GM13977 (cell line): ENCODE measurements at regions not wholly inside any gene's neighbourhood (a gene's known extent, or its start where the extent isn't known, plus 50 kb on each side); places are given as distances from the start of the nearest gene placed in this dataset.

Experiments
- DNase-seq: peaks from one replicate; pipeline ENCODE4 v3.0.0; 2012; ENCODE audit warnings: low spot score
- in situ Hi-C: fragments of 300-500 bp; cut with MboI; formaldehyde crosslinking; loops from one replicate; pipeline ENCODE4 v1.12.0; 2022; ENCODE audit warnings: low sequenced_read_pairs, low pct_unique_long_range_greater_than_20kb, mixed read lengths, inconsistent platforms; ENCODE audit not compliant: unreplicated experiment
- TF ChIP-seq, protein P1 (sequence below): IDR thresholded peaks from 2 replicates; pipeline ENCODE4 v1.5.1; 2012; ENCODE audit warnings: mild to moderate bottlenecking, control low read depth; ENCODE audit not compliant: insufficient read depth; ENCODE audit errors: extremely low read depth, missing control alignments

DNA sequence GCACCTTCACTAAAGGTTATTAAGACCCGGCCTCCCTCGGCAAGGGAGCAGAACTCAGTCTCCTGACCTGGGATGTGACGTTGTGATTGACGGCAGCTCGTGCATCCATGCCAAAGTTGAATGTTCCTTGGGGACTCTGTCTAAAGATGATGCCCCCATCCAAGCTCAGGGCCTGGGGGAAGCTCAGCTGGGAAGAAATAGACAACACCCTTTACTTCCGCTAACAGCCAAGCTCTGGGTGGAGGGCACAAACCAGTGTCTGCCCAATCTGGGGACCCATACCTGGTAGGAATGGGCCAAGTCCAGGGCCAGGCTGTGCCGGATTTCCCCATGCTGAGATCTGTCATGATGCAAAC, 95.4 kb downstream of the RMI2 start:
- in situ Hi-C loops: no loop called here
- DNase-seq: no peak
- TF ChIP-seq, protein P1, sequence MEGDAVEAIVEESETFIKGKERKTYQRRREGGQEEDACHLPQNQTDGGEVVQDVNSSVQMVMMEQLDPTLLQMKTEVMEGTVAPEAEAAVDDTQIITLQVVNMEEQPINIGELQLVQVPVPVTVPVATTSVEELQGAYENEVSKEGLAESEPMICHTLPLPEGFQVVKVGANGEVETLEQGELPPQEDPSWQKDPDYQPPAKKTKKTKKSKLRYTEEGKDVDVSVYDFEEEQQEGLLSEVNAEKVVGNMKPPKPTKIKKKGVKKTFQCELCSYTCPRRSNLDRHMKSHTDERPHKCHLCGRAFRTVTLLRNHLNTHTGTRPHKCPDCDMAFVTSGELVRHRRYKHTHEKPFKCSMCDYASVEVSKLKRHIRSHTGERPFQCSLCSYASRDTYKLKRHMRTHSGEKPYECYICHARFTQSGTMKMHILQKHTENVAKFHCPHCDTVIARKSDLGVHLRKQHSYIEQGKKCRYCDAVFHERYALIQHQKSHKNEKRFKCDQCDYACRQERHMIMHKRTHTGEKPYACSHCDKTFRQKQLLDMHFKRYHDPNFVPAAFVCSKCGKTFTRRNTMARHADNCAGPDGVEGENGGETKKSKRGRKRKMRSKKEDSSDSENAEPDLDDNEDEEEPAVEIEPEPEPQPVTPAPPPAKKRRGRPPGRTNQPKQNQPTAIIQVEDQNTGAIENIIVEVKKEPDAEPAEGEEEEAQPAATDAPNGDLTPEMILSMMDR: no peak

DNA sequence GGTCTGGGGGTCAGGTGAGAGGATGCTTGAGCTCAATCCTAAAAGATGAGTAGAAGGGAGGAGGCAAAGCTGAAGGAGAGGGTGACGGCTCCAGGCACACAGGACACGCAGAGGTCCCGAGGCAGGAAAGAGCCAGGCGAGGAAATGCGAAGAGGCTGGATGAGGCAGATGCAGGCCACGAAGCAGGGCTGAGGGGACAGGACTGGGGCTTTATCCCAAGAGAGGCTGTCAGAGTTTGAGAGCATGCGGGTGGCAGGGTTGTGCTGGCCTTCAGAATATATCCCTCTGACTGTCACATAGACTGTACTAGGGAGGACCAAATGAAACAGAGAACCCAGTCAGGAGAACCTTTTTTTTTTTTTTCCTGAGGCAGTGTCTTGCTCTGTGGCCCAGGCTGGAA, 100.2 kb downstream of the RMI2 start:
- DNase-seq: no peak
- TF ChIP-seq, protein P1: no peak
- in situ Hi-C loops: no loop called here

DNA sequence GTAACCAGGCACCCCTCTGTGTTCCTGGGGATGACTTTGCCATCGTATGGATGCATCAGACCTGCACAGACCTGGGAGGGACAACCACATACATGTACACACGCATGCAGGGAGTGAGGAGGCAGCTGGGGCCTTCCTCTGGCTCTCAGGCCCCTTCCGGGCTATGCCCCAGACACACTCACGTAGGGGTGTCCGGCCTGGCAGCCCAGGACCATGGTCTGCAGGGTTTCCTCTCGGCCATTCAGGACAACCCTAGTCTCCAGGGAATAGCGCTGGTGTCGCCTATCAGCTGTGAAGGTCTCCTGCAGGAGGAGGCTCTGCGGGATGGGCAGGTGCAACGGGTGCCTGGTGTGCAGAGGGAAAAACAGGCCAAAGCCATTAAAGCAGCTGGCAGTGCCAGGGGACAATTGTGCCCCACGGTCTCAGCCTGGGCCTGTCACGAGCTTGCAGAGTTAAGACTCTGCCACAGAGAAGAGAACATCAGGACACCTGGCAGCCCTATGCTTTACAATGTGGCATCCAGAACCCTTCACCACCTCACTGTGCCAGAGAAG, 101.4 kb downstream of the RMI2 start:
- TF ChIP-seq, protein P1: no peak
- in situ Hi-C loops: no loop called here
- no peak for DNase-seq

DNA sequence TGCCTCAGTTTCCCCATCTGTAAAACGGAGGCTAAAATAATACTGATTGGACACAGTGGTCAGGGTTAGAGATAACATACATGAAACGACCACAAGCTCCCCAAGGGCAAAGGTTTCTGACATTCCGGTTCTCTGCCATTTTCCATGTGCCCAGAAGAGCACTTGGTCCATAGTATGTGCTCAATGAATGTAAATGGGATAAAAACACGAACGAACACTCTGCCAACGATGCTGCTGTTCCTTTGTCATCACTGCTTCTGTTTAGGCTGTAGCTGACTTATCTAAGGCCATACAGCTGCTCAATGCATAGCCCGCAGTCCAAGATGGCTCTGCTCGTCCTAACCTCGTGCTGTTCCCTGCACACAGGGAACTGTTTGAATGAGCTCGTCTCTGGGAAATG, 102.0 kb downstream of the RMI2 start:
- in situ Hi-C loops: no loop called here
- no peak for DNase-seq
- TF ChIP-seq, protein P1: no peak

GRCh38 chr16:11447836-11448235, 102.6 kb downstream of the RMI2 start:
- in situ Hi-C loops: no loop called here
- TF ChIP-seq, protein P1: no peak
- no peak for DNase-seq

DNA sequence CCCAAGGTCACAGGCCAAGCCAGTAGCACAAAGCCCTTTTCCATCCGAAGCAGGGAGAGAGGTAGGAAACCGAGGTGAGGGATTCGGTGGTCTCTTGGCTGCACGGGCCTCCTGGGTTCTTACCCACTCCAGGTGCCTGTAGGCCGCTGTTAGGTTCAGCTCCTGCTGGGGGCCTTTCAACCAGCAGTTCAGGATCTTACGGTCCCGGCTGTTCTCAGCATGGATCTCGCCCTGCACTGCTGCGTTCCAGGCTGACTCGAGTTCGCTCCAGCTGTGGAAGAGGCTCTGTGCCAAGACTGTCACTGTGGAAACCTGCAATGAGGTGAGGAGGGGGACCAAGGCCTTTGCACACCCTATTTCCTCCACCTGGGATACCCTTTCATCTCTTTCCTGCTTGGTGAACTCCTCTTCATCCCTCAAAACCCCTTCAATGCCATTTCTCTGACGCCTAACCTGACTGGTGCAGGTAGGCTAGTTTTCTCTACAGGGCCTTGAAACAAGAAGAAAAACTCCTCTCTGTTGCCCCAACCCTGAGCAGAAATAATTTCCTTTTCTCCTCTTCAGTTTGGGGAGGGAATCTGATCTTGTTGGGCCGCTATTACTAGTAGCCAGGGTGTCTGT, 103.6 kb downstream of the RMI2 start:
- in situ Hi-C loops: no loop called here
- TF ChIP-seq, protein P1: no peak
- no peak for DNase-seq
